ENCODE measurements at regions not wholly inside any gene's neighbourhood (a gene's known extent, or its start where the extent isn't known, plus 50 kb on each side); places are given as distances from the start of the nearest gene placed in this dataset.

- ATAC-seq (no peak), DNase-seq (ENCODE audit: low read depth, low spot score) (no peak)
- Histone ChIP-seq H3K4me3 (replicated peaks in 1 of 2; ENCODE audit: low read depth in 1 of 2, low read length in 2 of 2) (no peak overlapping the region), H4K20me1 (ENCODE audit: insufficient read depth) (no peaks in the 10 kb centered on the region), H3K27me3 (ENCODE audit: insufficient read depth, low read length) (0 out of 2 replicates have a peak, but pooled peaks cover 4% of the 10 kb centered on the region), H3K27ac (ENCODE audit: low read depth, low read length) (no peak overlapping the region), H3K79me2 (ENCODE audit: insufficient read depth, low read length) (no peaks in the 10 kb centered on the region), H3K4me2 (ENCODE audit: low read length) (no peak overlapping the region), H3K9ac (ENCODE audit: low read length) (no peak overlapping the region), H2AFZ (ENCODE audit: low read depth, low read length, poor library complexity, severe bottlenecking) (no peak overlapping the region), H3K36me3 (ENCODE audit: control insufficient read depth in 1 of 2, insufficient read depth in 2 of 2, low read length in 2 of 2) (no peaks in the 10 kb centered on the region), H3K9me3 (ENCODE audit: control insufficient read depth in 1 of 2, insufficient read depth in 1 of 2, low read depth in 1 of 2, low read length in 2 of 2) (no peaks in the 10 kb centered on the region), H3K9me2 (ENCODE audit: insufficient read depth) (no peaks in the 10 kb centered on the region), H3K4me1 (ENCODE audit: control insufficient read depth in 1 of 2, insufficient read depth in 2 of 2, low read length in 2 of 2) (no peaks in the 10 kb centered on the region)
- ChIA-PET POLR2A (no interaction called here), CTCF (no interaction called here), RAD21 (ENCODE audit: low non-redundant PET in 1 of 2, low total read pairs in 2 of 2, uncharacterized antibody in 2 of 2, unreplicated experiment in 2 of 2) (no interaction called here)
- intact Hi-C loops (cut with micrococcal nuclease): no loop called here
- TF ChIP-seq ZNF274 (IDR thresholded peaks at IDR 0.05; ENCODE audit: low read depth, low read length) (no peak), POLR2A (IDR thresholded peaks at IDR 0.05; ENCODE audit: borderline replicate concordance, extremely low read depth, insufficient read depth, insufficient read length) (no peak), CBX3 (IDR thresholded peaks at IDR 0.05; ENCODE audit: low read depth) (no peak), FOSL1 (IDR thresholded peaks at IDR 0.05; ENCODE audit: low read depth) (no peak), EZH2 (IDR thresholded peaks at IDR 0.05) (no peak), SRF (IDR thresholded peaks at IDR 0.05; ENCODE audit: low read depth) (no peak), EGR1 (IDR thresholded peaks at IDR 0.05; ENCODE audit: low read depth) (no peak), CTCF (IDR thresholded peaks at IDR 0.05 in 2 of 3, conservative IDR thresholded peaks at IDR 0.05 in 1 of 3; ENCODE audit: borderline replicate concordance in 1 of 3, insufficient read depth in 1 of 3, low read depth in 2 of 3, low read length in 2 of 3) (no peak), RAD21 (IDR thresholded peaks at IDR 0.05; ENCODE audit: low read depth) (no peak)
- BruUV-seq (replicated peaks): no TSS peak
These were observed 327.8 kb upstream of the HAND2 start for GRCh38 chr4:173857828-173858227.

GRCh38 chr4:173855015-173855414 lies 325.0 kb upstream of the HAND2 start:
- Histone ChIP-seq H3K4me3 (replicated peaks in 1 of 2; ENCODE audit: low read depth in 1 of 2, low read length in 2 of 2) (no peak overlapping the region), H3K9me3 (ENCODE audit: control insufficient read depth in 1 of 2, insufficient read depth in 1 of 2, low read depth in 1 of 2, low read length in 2 of 2) (no peaks in the 10 kb centered on the region), H3K9me2 (ENCODE audit: insufficient read depth) (no peaks in the 10 kb centered on the region), H3K27ac (ENCODE audit: low read depth, low read length) (no peak overlapping the region), H3K27me3 (ENCODE audit: insufficient read depth, low read length) (0 out of 2 replicates have a peak, but pooled peaks cover 4% of the 10 kb centered on the region), H3K4me1 (ENCODE audit: control insufficient read depth in 1 of 2, insufficient read depth in 2 of 2, low read length in 2 of 2) (no peaks in the 10 kb centered on the region), H3K9ac (ENCODE audit: low read length) (no peak overlapping the region), H3K79me2 (ENCODE audit: insufficient read depth, low read length) (no peaks in the 10 kb centered on the region), H3K4me2 (ENCODE audit: low read length) (no peak overlapping the region), H4K20me1 (ENCODE audit: insufficient read depth) (no peaks in the 10 kb centered on the region), H3K36me3 (ENCODE audit: control insufficient read depth in 1 of 2, insufficient read depth in 2 of 2, low read length in 2 of 2) (no peaks in the 10 kb centered on the region), H2AFZ (ENCODE audit: low read depth, low read length, poor library complexity, severe bottlenecking) (no peak overlapping the region)
- CTCF ChIA-PET: no interaction called here
- POLR2A ChIA-PET: no interaction called here
- DNase-seq (ENCODE audit: low read depth, low spot score) (no peak), ATAC-seq (no peak)
- RAD21 ChIA-PET (ENCODE audit: low non-redundant PET in 1 of 2, low total read pairs in 2 of 2, uncharacterized antibody in 2 of 2, unreplicated experiment in 2 of 2): no interaction called here
- no TSS peak for BruUV-seq (replicated peaks)
- intact Hi-C loops (cut with micrococcal nuclease): no loop called here
- TF ChIP-seq CBX3 (IDR thresholded peaks at IDR 0.05; ENCODE audit: low read depth) (no peak), ATF3 (IDR thresholded peaks at IDR 0.05) (no peak), SRF (IDR thresholded peaks at IDR 0.05; ENCODE audit: low read depth) (no peak), RAD21 (IDR thresholded peaks at IDR 0.05; ENCODE audit: low read depth) (no peak), CEBPB (IDR thresholded peaks at IDR 0.05; ENCODE audit: low read depth) (no peak), CTCF (IDR thresholded peaks at IDR 0.05 in 2 of 3, conservative IDR thresholded peaks at IDR 0.05 in 1 of 3; ENCODE audit: borderline replicate concordance in 1 of 3, insufficient read depth in 1 of 3, low read depth in 2 of 3, low read length in 2 of 3) (no peak), REST (IDR thresholded peaks at IDR 0.05; ENCODE audit: low read depth) (no peak), TCF7L2 (IDR thresholded peaks at IDR 0.05; ENCODE audit: borderline replicate concordance, extremely low read depth, insufficient read depth, insufficient read length) (no peak)
